Effector memory CD4-positive, alpha-beta T cell (primary cell): ENCODE measurements at regions not wholly inside any gene's neighbourhood (a gene's known extent, or its start where the extent isn't known, plus 50 kb on each side); places are given as distances from the start of the nearest gene placed in this dataset.

Source experiments
- DNase-seq, 3 donors: peaks; one replicate each; pipeline ENCODE4 v3.0.0-alpha.2; 2020
- H3K27ac ChIP-seq: 2 replicates; pipeline ENCODE4 v1.7.0; 2013; ENCODE audit warnings: mild to moderate bottlenecking, low read length, moderate library complexity; ENCODE audit not compliant: insufficient read depth, poor library complexity, severe bottlenecking
- H3K27me3 ChIP-seq: replicated peaks from 2 replicates; pipeline ENCODE4 v1.7.0; 2013; ENCODE audit warnings: mild to moderate bottlenecking, low read length; ENCODE audit not compliant: insufficient read depth, control insufficient read depth, poor library complexity, severe bottlenecking
- H3K36me3 ChIP-seq: 2 replicates; pipeline ENCODE4 v1.7.0; 2013; ENCODE audit warnings: mild to moderate bottlenecking, low read length, moderate library complexity; ENCODE audit not compliant: control insufficient read depth, insufficient read depth
- H3K4me1 ChIP-seq: 2 replicates; pipeline ENCODE4 v1.7.0; 2013; ENCODE audit warnings: low read length, mild to moderate bottlenecking; ENCODE audit not compliant: control insufficient read depth, insufficient read depth, poor library complexity, severe bottlenecking
- H3K4me3 ChIP-seq: 2 replicates; pipeline ENCODE4 v1.7.0; 2013; ENCODE audit warnings: low read length, low read depth, mild to moderate bottlenecking; ENCODE audit not compliant: insufficient read depth, poor library complexity, severe bottlenecking
- H3K9me3 ChIP-seq: 2 replicates; pipeline ENCODE4 v1.7.0; 2013; ENCODE audit warnings: mild to moderate bottlenecking, low read length, moderate library complexity; ENCODE audit not compliant: control insufficient read depth

- no peaks in the 10 kb centered on the region for H3K27me3 ChIP-seq
- no peak for DNase-seq
- H3K36me3 ChIP-seq, result no peaks in the 10 kb centered on the region
- no peaks in the 10 kb centered on the region for H3K9me3 ChIP-seq
- H3K27ac ChIP-seq, result no peak overlapping the region
- H3K4me3 ChIP-seq, result no peak overlapping the region
- H3K4me1 ChIP-seq, result no peaks in the 10 kb centered on the region
Observed at GRCh38 chr1:36664571-36665287, 182.0 kb upstream of the CSF3R start.

GRCh38 chr1:36663772-36664430 lies 181.2 kb upstream of the CSF3R start:
- DNase-seq, result no peak
- Histone ChIP-seq H3K36me3 (no peaks in the 10 kb centered on the region), H3K4me1 (no peaks in the 10 kb centered on the region), H3K4me3 (no peak overlapping the region), H3K9me3 (no peaks in the 10 kb centered on the region), H3K27me3 (no peaks in the 10 kb centered on the region), H3K27ac (no peak overlapping the region)

GRCh38 chr1:36658838-36659237 lies 176.1 kb upstream of the CSF3R start:
- no peak for DNase-seq
- no peaks in the 10 kb centered on the region for H3K9me3 ChIP-seq
- H3K36me3 ChIP-seq, result no peaks in the 10 kb centered on the region
- no peak overlapping the region for H3K27ac ChIP-seq
- H3K4me1 ChIP-seq, result no peaks in the 10 kb centered on the region
- H3K27me3 ChIP-seq, result no peaks in the 10 kb centered on the region
- no peak overlapping the region for H3K4me3 ChIP-seq

GRCh38 chr1:36657826-36658225 lies 175.1 kb upstream of the CSF3R start:
- H3K9me3 ChIP-seq, result no peaks in the 10 kb centered on the region
- no peak overlapping the region for H3K4me3 ChIP-seq
- no peaks in the 10 kb centered on the region for H3K36me3 ChIP-seq
- no peaks in the 10 kb centered on the region for H3K27me3 ChIP-seq
- DNase-seq, result no peak
- H3K4me1 ChIP-seq, result no peaks in the 10 kb centered on the region
- H3K27ac ChIP-seq, result no peak overlapping the region

- Histone ChIP-seq H3K27me3 (no peaks in the 10 kb centered on the region), H3K27ac (no peak overlapping the region), H3K9me3 (no peaks in the 10 kb centered on the region), H3K36me3 (no peaks in the 10 kb centered on the region), H3K4me3 (no peak overlapping the region), H3K4me1 (no peaks in the 10 kb centered on the region)
- DNase-seq, result no peak
Observed at GRCh38 chr1:36656838-36657237, 174.1 kb upstream of the CSF3R start.

GRCh38 chr1:36656271-36656670 lies 173.6 kb upstream of the CSF3R start:
- no peaks in the 10 kb centered on the region for H3K36me3 ChIP-seq
- H3K27me3 ChIP-seq, result no peaks in the 10 kb centered on the region
- H3K9me3 ChIP-seq, result no peaks in the 10 kb centered on the region
- no peaks in the 10 kb centered on the region for H3K4me1 ChIP-seq
- DNase-seq, result no peak
- no peak overlapping the region for H3K27ac ChIP-seq
- H3K4me3 ChIP-seq, result no peak overlapping the region

- Histone ChIP-seq H3K9me3 (no peaks in the 10 kb centered on the region), H3K4me3 (no peak overlapping the region), H3K4me1 (no peaks in the 10 kb centered on the region), H3K27ac (no peak overlapping the region), H3K36me3 (no peaks in the 10 kb centered on the region), H3K27me3 (no peaks in the 10 kb centered on the region)
- DNase-seq, result no peak
Observed at GRCh38 chr1:36654586-36654985, 171.9 kb upstream of the CSF3R start.

- DNase-seq, result no peak
- Histone ChIP-seq H3K36me3 (no peaks in the 10 kb centered on the region), H3K9me3 (no peaks in the 10 kb centered on the region), H3K27me3 (no peaks in the 10 kb centered on the region), H3K4me1 (no peaks in the 10 kb centered on the region), H3K27ac (no peak overlapping the region), H3K4me3 (no peak overlapping the region)
Observed at GRCh38 chr1:36653850-36654249, 171.1 kb upstream of the CSF3R start.

GRCh38 chr1:36652586-36652985 lies 169.9 kb upstream of the CSF3R start:
- Histone ChIP-seq H3K4me1 (no peaks in the 10 kb centered on the region), H3K4me3 (no peak overlapping the region), H3K36me3 (no peaks in the 10 kb centered on the region), H3K9me3 (no peaks in the 10 kb centered on the region), H3K27me3 (no peaks in the 10 kb centered on the region), H3K27ac (no peak overlapping the region)
- no peak for DNase-seq

- no peak for DNase-seq
- Histone ChIP-seq H3K27me3 (no peaks in the 10 kb centered on the region), H3K9me3 (no peaks in the 10 kb centered on the region), H3K4me3 (no peak overlapping the region), H3K4me1 (no peaks in the 10 kb centered on the region), H3K36me3 (no peaks in the 10 kb centered on the region), H3K27ac (no peak overlapping the region)
Observed at GRCh38 chr1:36652011-36652410, 169.3 kb upstream of the CSF3R start.
